ENCODE measurements at regions not wholly inside any gene's neighbourhood (a gene's known extent, or its start where the extent isn't known, plus 50 kb on each side); places are given as distances from the start of the nearest gene placed in this dataset.

DNA sequence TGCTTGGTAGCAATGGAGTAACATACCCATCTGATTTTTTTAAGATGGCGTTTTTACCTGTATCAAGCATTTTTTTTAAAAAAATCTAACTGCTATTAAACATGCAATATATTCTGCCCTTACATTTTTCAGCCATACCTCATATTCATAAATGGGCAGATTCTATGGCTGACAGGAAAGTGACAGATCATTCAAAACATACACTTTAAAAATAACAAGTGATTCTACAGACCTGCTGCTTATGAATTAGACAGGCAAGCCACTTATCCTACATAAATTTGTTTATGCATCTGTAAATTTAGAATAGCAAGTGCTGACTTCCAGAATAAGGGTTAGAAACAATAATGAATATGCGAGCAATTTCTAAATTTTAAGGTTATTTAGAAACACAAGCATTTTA lies 82.7 kb downstream of the TBXT start:
- no peaks in the 10 kb centered on the region for H3K36me3 Mint-ChIP-seq (ENCODE audit: low read depth)
- POLR2A ChIA-PET: no interaction called here

DNA sequence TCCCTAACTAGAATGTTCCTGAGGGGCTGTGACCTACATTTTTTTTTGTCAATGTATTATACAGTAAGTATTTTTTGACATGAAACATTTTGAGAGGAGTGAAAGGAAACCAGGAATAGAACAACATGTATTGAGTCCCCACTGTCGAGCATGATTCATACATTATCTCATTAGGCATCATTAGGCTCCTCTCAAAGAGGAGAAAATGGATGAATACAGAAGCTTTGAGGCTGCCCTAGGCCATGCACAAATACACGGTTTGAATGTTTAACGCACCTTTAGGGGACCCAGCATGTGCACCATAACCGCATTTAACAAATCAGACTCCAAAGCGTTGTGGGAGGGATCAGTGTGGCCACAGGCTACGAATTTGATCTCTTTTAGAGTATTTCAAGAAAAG lies 87.8 kb downstream of the TBXT start:
- H3K4me3 Mint-ChIP-seq: no peak overlapping the region
- ChIA-PET CTCF (interaction anchor here (1.1 kb wide), 1 partner anchor 18 kb away, joined by 3 read pairs; no protein-coding TSS in a partner anchor), POLR2A (no interaction called here)
- no peaks in the 10 kb centered on the region for H3K9me3 Mint-ChIP-seq
- no peak for ATAC-seq
- intact Hi-C loops (cut with micrococcal nuclease): no loop called here
- H3K27ac Mint-ChIP-seq: no peak overlapping the region
- no peaks in the 10 kb centered on the region for H3K4me1 Mint-ChIP-seq (ENCODE audit: low read depth)
- TF ChIP-seq, protein P1, sequence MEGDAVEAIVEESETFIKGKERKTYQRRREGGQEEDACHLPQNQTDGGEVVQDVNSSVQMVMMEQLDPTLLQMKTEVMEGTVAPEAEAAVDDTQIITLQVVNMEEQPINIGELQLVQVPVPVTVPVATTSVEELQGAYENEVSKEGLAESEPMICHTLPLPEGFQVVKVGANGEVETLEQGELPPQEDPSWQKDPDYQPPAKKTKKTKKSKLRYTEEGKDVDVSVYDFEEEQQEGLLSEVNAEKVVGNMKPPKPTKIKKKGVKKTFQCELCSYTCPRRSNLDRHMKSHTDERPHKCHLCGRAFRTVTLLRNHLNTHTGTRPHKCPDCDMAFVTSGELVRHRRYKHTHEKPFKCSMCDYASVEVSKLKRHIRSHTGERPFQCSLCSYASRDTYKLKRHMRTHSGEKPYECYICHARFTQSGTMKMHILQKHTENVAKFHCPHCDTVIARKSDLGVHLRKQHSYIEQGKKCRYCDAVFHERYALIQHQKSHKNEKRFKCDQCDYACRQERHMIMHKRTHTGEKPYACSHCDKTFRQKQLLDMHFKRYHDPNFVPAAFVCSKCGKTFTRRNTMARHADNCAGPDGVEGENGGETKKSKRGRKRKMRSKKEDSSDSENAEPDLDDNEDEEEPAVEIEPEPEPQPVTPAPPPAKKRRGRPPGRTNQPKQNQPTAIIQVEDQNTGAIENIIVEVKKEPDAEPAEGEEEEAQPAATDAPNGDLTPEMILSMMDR (IDR thresholded peaks at IDR 0.05): no peak
- DNase-seq: no peak
- peaks cover 13% of the 10 kb centered on the region for H3K27me3 Mint-ChIP-seq
- H3K36me3 Mint-ChIP-seq (ENCODE audit: low read depth): no peaks in the 10 kb centered on the region

More for the DNA sequence above, 82.7 kb downstream of the TBXT start:
- Mint-ChIP-seq H3K27me3 (peaks cover 10% of the 10 kb centered on the region), H3K27ac (no peak overlapping the region), H3K9me3 (no peaks in the 10 kb centered on the region), H3K4me3 (no peak overlapping the region), H3K4me1 (ENCODE audit: low read depth) (no peaks in the 10 kb centered on the region)
- ATAC-seq: no peak
- CTCF ChIA-PET: no interaction called here
- intact Hi-C loops (cut with micrococcal nuclease): no loop called here
- no peak for DNase-seq
- TF ChIP-seq, protein P1 (IDR thresholded peaks at IDR 0.05): no peak

DNA sequence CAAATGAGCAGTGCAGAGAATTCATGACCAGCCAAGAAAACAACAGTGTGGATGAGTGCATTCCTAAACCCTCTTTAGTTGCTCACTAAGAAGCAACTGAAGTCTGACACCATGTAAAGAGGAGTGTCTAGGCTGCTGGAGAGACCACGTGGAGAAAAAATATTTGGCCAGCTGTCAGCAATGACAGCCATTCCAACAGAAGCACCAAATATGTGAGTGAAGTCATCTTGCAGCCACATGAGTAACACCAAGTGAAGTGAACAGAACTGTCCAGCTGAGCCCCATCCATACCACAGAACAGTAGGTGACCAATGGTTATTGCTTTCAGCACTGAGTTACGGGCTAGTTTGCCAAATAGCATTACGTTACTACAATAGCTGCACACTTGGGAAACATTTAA lies 89.4 kb downstream of the TBXT start:
- Mint-ChIP-seq H3K27ac (no peak overlapping the region), H3K4me1 (ENCODE audit: low read depth) (no peaks in the 10 kb centered on the region), H3K4me3 (no peak overlapping the region), H3K27me3 (peaks cover 6% of the 10 kb centered on the region), H3K36me3 (ENCODE audit: low read depth) (no peaks in the 10 kb centered on the region), H3K9me3 (no peaks in the 10 kb centered on the region)
- ChIA-PET CTCF (no interaction called here), POLR2A (no interaction called here)
- TF ChIP-seq, protein P1 (IDR thresholded peaks at IDR 0.05): no peak
- ATAC-seq: no peak
- DNase-seq: no peak
- intact Hi-C loops (cut with micrococcal nuclease): no loop called here

DNA sequence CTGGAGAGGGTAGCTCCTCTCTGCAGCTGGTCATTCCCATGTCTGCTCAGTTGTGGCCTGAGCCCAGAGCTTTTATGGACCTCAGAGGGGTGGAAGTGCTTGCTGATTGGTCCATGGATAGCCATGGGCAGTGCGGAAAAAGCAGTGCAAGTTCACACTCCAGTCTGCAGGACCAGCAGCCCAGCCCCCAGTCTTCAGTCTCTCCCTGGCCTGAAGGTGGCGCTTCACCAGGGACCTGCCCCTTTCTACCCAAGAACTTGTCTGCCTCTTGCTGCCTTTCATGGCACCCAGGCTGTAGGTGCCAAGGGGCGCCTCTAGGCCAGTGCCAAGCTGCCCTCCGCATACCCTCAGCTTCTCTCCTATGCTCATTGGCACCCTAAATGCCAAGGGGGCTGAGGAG lies 91.0 kb downstream of the TBXT start:
- Mint-ChIP-seq H3K4me1 (ENCODE audit: low read depth) (no peaks in the 10 kb centered on the region), H3K36me3 (ENCODE audit: low read depth) (no peaks in the 10 kb centered on the region), H3K27me3 (peaks cover 8% of the 10 kb centered on the region), H3K4me3 (no peak overlapping the region), H3K9me3 (no peaks in the 10 kb centered on the region), H3K27ac (no peak overlapping the region)
- ATAC-seq (no peak), DNase-seq (no peak)
- ChIA-PET POLR2A (no interaction called here), CTCF (interaction anchor here (1.5 to 1.6 kb wide), 2 partner anchors 13 to 22 kb away, joined by 3 to 4 read pairs; no protein-coding TSS in a partner anchor)
- intact Hi-C loops (cut with micrococcal nuclease): no loop called here
- TF ChIP-seq, protein P1 (IDR thresholded peaks at IDR 0.05): no peak

DNA sequence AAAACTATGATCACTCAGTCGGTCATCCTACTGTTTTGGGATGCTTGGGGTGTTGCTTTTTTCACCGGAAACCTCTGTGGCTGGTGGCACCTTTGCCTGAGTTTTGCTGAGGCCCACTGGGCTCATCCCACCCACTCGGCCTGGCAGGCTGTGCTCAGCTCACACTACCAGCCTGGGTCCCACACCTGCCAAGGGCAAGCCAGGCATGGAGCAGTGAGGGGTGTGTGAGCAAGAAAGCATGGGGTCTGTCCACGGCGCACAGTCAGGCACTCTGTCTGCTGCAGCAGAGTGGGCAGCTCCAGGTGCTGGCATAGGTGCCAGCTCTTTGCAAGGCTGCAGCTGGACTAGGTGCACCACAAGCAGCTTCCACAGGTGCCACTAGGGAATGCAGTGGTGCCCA lies 91.7 kb downstream of the TBXT start:
- H3K4me3 Mint-ChIP-seq: no peak overlapping the region
- ChIA-PET POLR2A (no interaction called here), CTCF (interaction anchor here (1.5 to 1.6 kb wide), 2 partner anchors 12 to 22 kb away, joined by 3 to 4 read pairs; no protein-coding TSS in a partner anchor)
- no peaks in the 10 kb centered on the region for H3K9me3 Mint-ChIP-seq
- H3K36me3 Mint-ChIP-seq (ENCODE audit: low read depth): no peaks in the 10 kb centered on the region
- TF ChIP-seq, protein P1 (IDR thresholded peaks at IDR 0.05): no peak
- intact Hi-C loops (cut with micrococcal nuclease): no loop called here
- DNase-seq (no peak), ATAC-seq (no peak)
- H3K27me3 Mint-ChIP-seq: peaks cover 8% of the 10 kb centered on the region
- H3K27ac Mint-ChIP-seq: no peak overlapping the region
- H3K4me1 Mint-ChIP-seq (ENCODE audit: low read depth): no peaks in the 10 kb centered on the region

All from activated CD8-positive, alpha-beta T cell treated with anti-CD3 and anti-CD28 coated beads for 36 hours (primary cell).